ENCODE measurements at regions not wholly inside any gene's neighbourhood (a gene's known extent, or its start where the extent isn't known, plus 50 kb on each side); places are given as distances from the start of the nearest gene placed in this dataset.

GRCh38 chr2:204197336-204198005 is 260.9 kb downstream of the ICOS start:
- no peaks in the 10 kb centered on the region for H3K36me3 ChIP-seq (ENCODE audit: insufficient read depth, insufficient read length, low read length)
- DNase-seq (ENCODE audit: low read depth, low spot score): no peak
- H3K4me3 ChIP-seq (ENCODE audit: insufficient read length, low read depth): no peak overlapping the region
- no peaks in the 10 kb centered on the region for H3K9me3 ChIP-seq (ENCODE audit: insufficient read depth, low read length)
- H3K9ac ChIP-seq (ENCODE audit: insufficient read length, low read depth): no peak overlapping the region
- H3K27me3 ChIP-seq (ENCODE audit: insufficient read depth, insufficient read length): no peaks in the 10 kb centered on the region
- no peak for TF ChIP-seq YY1 (IDR thresholded peaks at IDR 0.05; ENCODE audit: insufficient read depth, insufficient read length)
- TF ChIP-seq ZNF274 (IDR thresholded peaks at IDR 0.05; ENCODE audit: low read depth, low read length): no peak
- no peak for TF ChIP-seq SUZ12 (IDR thresholded peaks at IDR 0.05; ENCODE audit: extremely low read depth, insufficient read depth, insufficient read length)
- no peaks in the 10 kb centered on the region for H3K4me1 ChIP-seq (ENCODE audit: insufficient read depth, insufficient read length)

- Histone ChIP-seq H3K27me3 (ENCODE audit: insufficient read depth, insufficient read length) (no peaks in the 10 kb centered on the region), H3K4me1 (ENCODE audit: insufficient read depth, insufficient read length) (no peaks in the 10 kb centered on the region), H3K9ac (ENCODE audit: insufficient read length, low read depth) (no peak overlapping the region), H3K4me3 (ENCODE audit: insufficient read length, low read depth) (no peak overlapping the region), H3K9me3 (ENCODE audit: insufficient read depth, low read length) (peaks cover 8% of the 10 kb centered on the region; the same call in 1 of the 2 replicates), H3K36me3 (ENCODE audit: insufficient read depth, insufficient read length, low read length) (no peaks in the 10 kb centered on the region)
- no peak for DNase-seq (ENCODE audit: low read depth, low spot score)
- TF ChIP-seq ZNF274 (IDR thresholded peaks at IDR 0.05; ENCODE audit: low read depth, low read length): no peak
- no peak for TF ChIP-seq YY1 (IDR thresholded peaks at IDR 0.05; ENCODE audit: insufficient read depth, insufficient read length)
- TF ChIP-seq SUZ12 (IDR thresholded peaks at IDR 0.05; ENCODE audit: extremely low read depth, insufficient read depth, insufficient read length): no peak
Observed at GRCh38 chr2:204199357-204199756, 262.8 kb downstream of the ICOS start.

GRCh38 chr2:204201507-204201906 is 264.9 kb downstream of the ICOS start:
- H3K36me3 ChIP-seq (ENCODE audit: insufficient read depth, insufficient read length, low read length): no peaks in the 10 kb centered on the region
- DNase-seq (ENCODE audit: low read depth, low spot score): no peak

GRCh38 chr2:204202253-204202652 is 265.7 kb downstream of the ICOS start:
- DNase-seq (ENCODE audit: low read depth, low spot score): no peak
- Histone ChIP-seq H3K9me3 (ENCODE audit: insufficient read depth, low read length) (peaks cover 35% of the 10 kb centered on the region; the same call in 1 of the 2 replicates), H3K36me3 (ENCODE audit: insufficient read depth, insufficient read length, low read length) (no peaks in the 10 kb centered on the region), H3K9ac (ENCODE audit: insufficient read length, low read depth) (no peak overlapping the region), H3K4me3 (ENCODE audit: insufficient read length, low read depth) (no peak overlapping the region), H3K4me1 (ENCODE audit: insufficient read depth, insufficient read length) (peaks cover 5% of the 10 kb centered on the region), H3K27me3 (ENCODE audit: insufficient read depth, insufficient read length) (no peaks in the 10 kb centered on the region)
- TF ChIP-seq YY1 (IDR thresholded peaks at IDR 0.05; ENCODE audit: insufficient read depth, insufficient read length) (no peak), ZNF274 (IDR thresholded peaks at IDR 0.05; ENCODE audit: low read depth, low read length) (no peak), SUZ12 (IDR thresholded peaks at IDR 0.05; ENCODE audit: extremely low read depth, insufficient read depth, insufficient read length) (no peak)

More at GRCh38 chr2:204201507-204201906, 264.9 kb downstream of the ICOS start:
- Histone ChIP-seq H3K4me3 (ENCODE audit: insufficient read length, low read depth) (no peak overlapping the region), H3K4me1 (ENCODE audit: insufficient read depth, insufficient read length) (peaks cover 5% of the 10 kb centered on the region), H3K9ac (ENCODE audit: insufficient read length, low read depth) (no peak overlapping the region), H3K9me3 (ENCODE audit: insufficient read depth, low read length) (peaks cover 28% of the 10 kb centered on the region; the same call in 1 of the 2 replicates), H3K27me3 (ENCODE audit: insufficient read depth, insufficient read length) (no peaks in the 10 kb centered on the region)
- TF ChIP-seq YY1 (IDR thresholded peaks at IDR 0.05; ENCODE audit: insufficient read depth, insufficient read length) (no peak), ZNF274 (IDR thresholded peaks at IDR 0.05; ENCODE audit: low read depth, low read length) (no peak), SUZ12 (IDR thresholded peaks at IDR 0.05; ENCODE audit: extremely low read depth, insufficient read depth, insufficient read length) (no peak)

- Histone ChIP-seq H3K9ac (ENCODE audit: insufficient read length, low read depth) (no peak overlapping the region), H3K36me3 (ENCODE audit: insufficient read depth, insufficient read length, low read length) (no peaks in the 10 kb centered on the region), H3K4me1 (ENCODE audit: insufficient read depth, insufficient read length) (peaks cover 5% of the 10 kb centered on the region), H3K4me3 (ENCODE audit: insufficient read length, low read depth) (no peak overlapping the region), H3K27me3 (ENCODE audit: insufficient read depth, insufficient read length) (no peaks in the 10 kb centered on the region), H3K9me3 (ENCODE audit: insufficient read depth, low read length) (peaks cover 49% of the 10 kb centered on the region; the same call in 1 of the 2 replicates)
- DNase-seq (ENCODE audit: low read depth, low spot score): no peak
- no peak for TF ChIP-seq ZNF274 (IDR thresholded peaks at IDR 0.05; ENCODE audit: low read depth, low read length)
- no peak for TF ChIP-seq SUZ12 (IDR thresholded peaks at IDR 0.05; ENCODE audit: extremely low read depth, insufficient read depth, insufficient read length)
- TF ChIP-seq YY1 (IDR thresholded peaks at IDR 0.05; ENCODE audit: insufficient read depth, insufficient read length): no peak
Observed at GRCh38 chr2:204203704-204204103, 267.1 kb downstream of the ICOS start.

- H3K36me3 ChIP-seq (ENCODE audit: insufficient read depth, insufficient read length, low read length): no peaks in the 10 kb centered on the region
- H3K9me3 ChIP-seq (ENCODE audit: insufficient read depth, low read length): peaks cover 56% of the 10 kb centered on the region; the same call in 1 of the 2 replicates
- no peak overlapping the region for H3K4me3 ChIP-seq (ENCODE audit: insufficient read length, low read depth)
- TF ChIP-seq SUZ12 (IDR thresholded peaks at IDR 0.05; ENCODE audit: extremely low read depth, insufficient read depth, insufficient read length): no peak
- TF ChIP-seq ZNF274 (IDR thresholded peaks at IDR 0.05; ENCODE audit: low read depth, low read length): no peak
- TF ChIP-seq YY1 (IDR thresholded peaks at IDR 0.05; ENCODE audit: insufficient read depth, insufficient read length): no peak
- no peak overlapping the region for H3K9ac ChIP-seq (ENCODE audit: insufficient read length, low read depth)
- DNase-seq (ENCODE audit: low read depth, low spot score): no peak
- H3K27me3 ChIP-seq (ENCODE audit: insufficient read depth, insufficient read length): no peaks in the 10 kb centered on the region
- H3K4me1 ChIP-seq (ENCODE audit: insufficient read depth, insufficient read length): peaks cover 5% of the 10 kb centered on the region
Observed at GRCh38 chr2:204205082-204205481, 268.5 kb downstream of the ICOS start.

GRCh38 chr2:204205538-204205937 is 269.0 kb downstream of the ICOS start:
- H3K4me3 ChIP-seq (ENCODE audit: insufficient read length, low read depth): no peak overlapping the region
- no peak overlapping the region for H3K9ac ChIP-seq (ENCODE audit: insufficient read length, low read depth)
- peaks cover 56% of the 10 kb centered on the region; the same call in 1 of the 2 replicates for H3K9me3 ChIP-seq (ENCODE audit: insufficient read depth, low read length)
- H3K27me3 ChIP-seq (ENCODE audit: insufficient read depth, insufficient read length): no peaks in the 10 kb centered on the region
- TF ChIP-seq YY1 (IDR thresholded peaks at IDR 0.05; ENCODE audit: insufficient read depth, insufficient read length): no peak
- no peak for TF ChIP-seq ZNF274 (IDR thresholded peaks at IDR 0.05; ENCODE audit: low read depth, low read length)
- TF ChIP-seq SUZ12 (IDR thresholded peaks at IDR 0.05; ENCODE audit: extremely low read depth, insufficient read depth, insufficient read length): no peak
- peak; percentile 87 for DNase-seq (ENCODE audit: low read depth, low spot score)
- H3K36me3 ChIP-seq (ENCODE audit: insufficient read depth, insufficient read length, low read length): no peaks in the 10 kb centered on the region
- H3K4me1 ChIP-seq (ENCODE audit: insufficient read depth, insufficient read length): peaks cover 5% of the 10 kb centered on the region

Measured in NT2/D1 (cell line).